Ovary (tissue), 3 donors: ENCODE measurements at regions not wholly inside any gene's neighbourhood (a gene's known extent, or its start where the extent isn't known, plus 50 kb on each side); places are given as distances from the start of the nearest gene placed in this dataset.

ENCODE experiments used
- EP300 ChIP-seq: sonication (generic); formaldehyde crosslinking; IDR thresholded peaks from one replicate; pipeline ENCODE4 v1.6.1; 2017; ENCODE audit warnings: antibody characterized with exemption
- POLR2A ChIP-seq: fragments of 450-650 bp; IDR thresholded peaks from one replicate; pipeline ENCODE4 v1.6.1; 2017; ENCODE audit warnings: antibody characterized with exemption, mild to moderate bottlenecking, moderate library complexity
- TF ChIP-seq, protein P1 (sequence below), 3 donors: fragments of 450-650 bp in 2 of 3; fragments of 200-600 bp in 1 of 3; IDR thresholded peaks; one replicate each; pipeline versions ENCODE4 v1.5.1 to v1.8.0; 2016 to 2022; ENCODE audit warnings: antibody characterized with exemption in 3 of 3, mild to moderate bottlenecking in 1 of 3
- donor health status: DM: no; HTN: no; CAD: no.

DNA sequence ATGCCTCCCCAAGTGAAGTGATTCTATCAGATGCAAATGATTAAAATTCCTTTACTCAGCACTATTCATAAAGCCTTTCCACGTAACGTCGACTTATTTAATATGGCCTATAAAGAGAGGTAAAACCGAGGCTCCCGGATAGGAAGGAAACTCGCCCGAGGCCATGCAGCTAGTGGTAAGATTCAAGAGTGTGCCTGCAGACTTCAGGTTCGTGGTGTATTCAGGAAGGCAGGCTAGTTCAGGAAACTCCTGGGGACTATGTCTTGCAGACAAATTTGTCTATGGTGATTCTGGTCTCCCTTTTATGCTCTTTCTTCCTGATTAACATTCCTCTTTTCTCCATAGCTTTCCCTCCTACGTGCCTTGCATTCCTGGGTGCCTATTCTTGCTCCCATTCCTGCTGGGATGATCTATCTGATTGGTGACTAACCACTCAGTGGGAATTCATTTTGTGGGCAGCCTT lies 150.7 kb downstream of the SST start:
- TF ChIP-seq POLR2A, result no peak
- TF ChIP-seq, protein P1, sequence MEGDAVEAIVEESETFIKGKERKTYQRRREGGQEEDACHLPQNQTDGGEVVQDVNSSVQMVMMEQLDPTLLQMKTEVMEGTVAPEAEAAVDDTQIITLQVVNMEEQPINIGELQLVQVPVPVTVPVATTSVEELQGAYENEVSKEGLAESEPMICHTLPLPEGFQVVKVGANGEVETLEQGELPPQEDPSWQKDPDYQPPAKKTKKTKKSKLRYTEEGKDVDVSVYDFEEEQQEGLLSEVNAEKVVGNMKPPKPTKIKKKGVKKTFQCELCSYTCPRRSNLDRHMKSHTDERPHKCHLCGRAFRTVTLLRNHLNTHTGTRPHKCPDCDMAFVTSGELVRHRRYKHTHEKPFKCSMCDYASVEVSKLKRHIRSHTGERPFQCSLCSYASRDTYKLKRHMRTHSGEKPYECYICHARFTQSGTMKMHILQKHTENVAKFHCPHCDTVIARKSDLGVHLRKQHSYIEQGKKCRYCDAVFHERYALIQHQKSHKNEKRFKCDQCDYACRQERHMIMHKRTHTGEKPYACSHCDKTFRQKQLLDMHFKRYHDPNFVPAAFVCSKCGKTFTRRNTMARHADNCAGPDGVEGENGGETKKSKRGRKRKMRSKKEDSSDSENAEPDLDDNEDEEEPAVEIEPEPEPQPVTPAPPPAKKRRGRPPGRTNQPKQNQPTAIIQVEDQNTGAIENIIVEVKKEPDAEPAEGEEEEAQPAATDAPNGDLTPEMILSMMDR (IDR thresholded peaks at IDR 0.05), result no peak
- no peak for TF ChIP-seq EP300
